Endodermal cell (in vitro differentiated cells): ENCODE measurements at regions not wholly inside any gene's neighbourhood (a gene's known extent, or its start where the extent isn't known, plus 50 kb on each side); places are given as distances from the start of the nearest gene placed in this dataset.

Source experiments
- DNase-seq: peaks from one replicate; pipeline ENCODE4 v3.0.0-alpha.2; 2017
- H3K27ac ChIP-seq: 2 replicates; pipeline ENCODE4 v1.5.1; 2013; ENCODE audit warnings: mild to moderate bottlenecking, low read depth, low read length, moderate library complexity
- H3K27me3 ChIP-seq: 2 replicates; pipeline ENCODE4 v1.6.1; 2013; ENCODE audit warnings: mild to moderate bottlenecking, low read length, moderate library complexity; ENCODE audit not compliant: insufficient read depth, control insufficient read depth, poor library complexity, severe bottlenecking
- H3K36me3 ChIP-seq: 2 replicates; pipeline ENCODE4 v1.7.0; 2013; ENCODE audit warnings: mild to moderate bottlenecking, low read length, moderate library complexity; ENCODE audit not compliant: control insufficient read depth, insufficient read depth
- H3K4me1 ChIP-seq: one replicate; pipeline ENCODE4 v1.7.0; 2013; ENCODE audit warnings: low read length; ENCODE audit not compliant: control insufficient read depth, insufficient read depth
- H3K4me3 ChIP-seq: 2 replicates; pipeline ENCODE4 v1.5.1; 2013; ENCODE audit warnings: mild to moderate bottlenecking, low read length, moderate library complexity
- H3K9ac ChIP-seq: 2 replicates; pipeline ENCODE4 v1.6.1; 2013; ENCODE audit warnings: mild to moderate bottlenecking, low read length, moderate library complexity; ENCODE audit not compliant: poor library complexity, severe bottlenecking; ENCODE audit errors: extremely low read depth
- H3K9me3 ChIP-seq: 2 replicates; pipeline ENCODE4 v1.6.1; 2013; ENCODE audit warnings: mild to moderate bottlenecking, low read length, moderate library complexity; ENCODE audit not compliant: control insufficient read depth
- H3K27ac Mint-ChIP-seq: 2 replicates; pipeline ENCODE4 v1.8.0; 2020; ENCODE audit warnings: mixed read lengths
- H3K27me3 Mint-ChIP-seq: 2 replicates; pipeline ENCODE4 v1.8.0; 2021; ENCODE audit warnings: mild to moderate bottlenecking, mixed read lengths; ENCODE audit not compliant: insufficient read depth
- H3K36me3 Mint-ChIP-seq: 2 replicates; pipeline ENCODE4 v1.8.0; 2020; ENCODE audit warnings: low read depth, mixed read lengths
- H3K4me1 Mint-ChIP-seq: 2 replicates; pipeline ENCODE4 v1.8.0; 2020; ENCODE audit warnings: mixed read lengths
- H3K4me3 Mint-ChIP-seq: 2 replicates; pipeline ENCODE4 v1.8.0; 2020; ENCODE audit warnings: mild to moderate bottlenecking, moderate library complexity, mixed read lengths
- H3K9me3 Mint-ChIP-seq: 2 replicates; pipeline ENCODE4 v1.8.0; 2020; ENCODE audit warnings: mild to moderate bottlenecking, mixed read lengths
- CTCF ChIP-seq: fragments of 200-600 bp; sonication (generic); conservative IDR thresholded peaks from 2 replicates; pipeline ENCODE4 v1.5.0; 2021; ENCODE audit warnings: antibody characterized with exemption, mild to moderate bottlenecking
- WGBS, 2 experiments: methylation state at CpG; one replicate each; pipeline versions ENCODE4 v1.1.5 to v1.1.7; 2013; ENCODE audit warnings: missing lambda C conversion rate in 2 of 2, mixed read lengths in 1 of 2; ENCODE audit not compliant: insufficient coverage in 1 of 2, insufficient read length in 1 of 2; 5-methylcytosine and 5-hydroxymethylcytosine counted together

DNA sequence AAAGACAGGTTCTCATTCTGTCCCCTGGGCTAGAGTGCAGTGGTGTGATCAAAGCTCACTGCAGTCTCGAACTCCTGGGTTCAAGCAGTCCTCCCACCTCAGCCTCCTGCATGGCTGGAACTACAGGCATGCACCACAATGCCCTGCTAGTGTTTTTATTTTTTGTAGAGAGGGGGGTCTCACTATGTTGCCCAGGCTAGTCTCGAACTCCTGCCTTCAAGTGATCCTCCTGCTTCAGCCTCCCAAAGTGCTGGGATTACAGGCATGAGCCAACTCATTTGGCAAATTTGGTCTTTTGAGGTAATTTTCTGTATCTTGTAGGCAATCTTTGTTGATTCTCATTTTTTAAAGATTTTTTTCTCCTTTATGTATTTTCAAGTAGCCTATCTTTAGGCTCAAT lies 205.7 kb downstream of the ZIC5 start:
- TF ChIP-seq CTCF = no peak

GRCh38 chr13:99760456-99760855 lies 211.1 kb downstream of the ZIC5 start:
- Histone ChIP-seq H3K36me3 (no peaks in the 10 kb centered on the region), H3K9me3 (peaks cover 40% of the 10 kb centered on the region), H3K4me3 (no peak overlapping the region), H3K27ac (no peak overlapping the region), H3K27me3 (no peaks in the 10 kb centered on the region), H3K9ac (no peak overlapping the region), H3K4me1 (no peaks in the 10 kb centered on the region)
- no peak overlapping the region for H3K4me3 Mint-ChIP-seq
- TF ChIP-seq CTCF = no peak
- no peak for DNase-seq
- H3K4me1 Mint-ChIP-seq = peaks cover 8% of the 10 kb centered on the region
- peaks cover 13% of the 10 kb centered on the region for H3K36me3 Mint-ChIP-seq
- H3K27me3 Mint-ChIP-seq = no peaks in the 10 kb centered on the region
- peaks cover 47% of the 10 kb centered on the region for H3K9me3 Mint-ChIP-seq
- H3K27ac Mint-ChIP-seq = no peak overlapping the region

More for the DNA sequence above, 205.7 kb downstream of the ZIC5 start:
- Mint-ChIP-seq H3K4me1 (peaks cover 24% of the 10 kb centered on the region), H3K4me3 (no peak overlapping the region), H3K27me3 (no peaks in the 10 kb centered on the region), H3K27ac (no peak overlapping the region), H3K36me3 (peaks cover 7% of the 10 kb centered on the region), H3K9me3 (peaks cover 31% of the 10 kb centered on the region)
- no peaks in the 10 kb centered on the region for H3K4me1 ChIP-seq
- H3K9ac ChIP-seq = no peak overlapping the region
- H3K27ac ChIP-seq = no peak overlapping the region
- no peaks in the 10 kb centered on the region for H3K36me3 ChIP-seq
- WGBS, 2 experiments = 94 to 96% methylated on average over 2 of the region's 2 CpGs
- DNase-seq = no peak
- no peak overlapping the region for H3K4me3 ChIP-seq
- no peaks in the 10 kb centered on the region for H3K27me3 ChIP-seq
- H3K9me3 ChIP-seq = peaks cover 35% of the 10 kb centered on the region

DNA sequence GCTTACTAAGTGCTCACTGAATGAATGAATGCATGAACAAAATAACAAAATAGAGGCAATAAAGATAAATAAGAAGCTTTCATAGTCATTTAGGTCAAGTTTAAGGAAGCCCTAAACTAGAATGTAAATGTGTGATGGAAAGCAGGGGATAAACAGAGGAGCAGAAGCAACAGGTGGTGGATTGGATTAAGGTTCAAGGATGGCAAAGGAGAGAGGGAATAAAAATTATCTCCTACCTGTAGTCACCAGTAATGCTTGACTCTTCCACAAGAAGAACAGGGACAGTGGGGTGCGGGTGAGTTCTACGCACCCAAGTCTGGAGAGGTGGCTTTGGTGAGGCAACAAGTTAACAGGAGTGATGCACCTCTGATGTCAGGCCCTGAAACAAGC lies 212.4 kb downstream of the ZIC5 start:
- DNase-seq = no peak
- Histone ChIP-seq H3K27ac (no peak overlapping the region), H3K9ac (no peak overlapping the region), H3K27me3 (no peaks in the 10 kb centered on the region), H3K9me3 (peaks cover 31% of the 10 kb centered on the region), H3K4me3 (no peak overlapping the region), H3K4me1 (no peaks in the 10 kb centered on the region), H3K36me3 (no peaks in the 10 kb centered on the region)
- Mint-ChIP-seq H3K36me3 (peaks cover 11% of the 10 kb centered on the region), H3K27me3 (no peaks in the 10 kb centered on the region), H3K27ac (no peak overlapping the region), H3K4me1 (peaks cover 8% of the 10 kb centered on the region), H3K4me3 (no peak overlapping the region), H3K9me3 (peaks cover 43% of the 10 kb centered on the region)
- no peak for TF ChIP-seq CTCF
- WGBS, 2 experiments = 94% methylated on average over 2 of the region's 2 CpGs; no CpG with 5 or more reads in 1 of the 2 experiments
